ENCODE measurements at regions not wholly inside any gene's neighbourhood (a gene's known extent, or its start where the extent isn't known, plus 50 kb on each side); places are given as distances from the start of the nearest gene placed in this dataset.

- Mint-ChIP-seq H3K36me3 (ENCODE audit: low read depth) (no peaks in the 10 kb centered on the region), H3K4me1 (peaks cover 6% of the 10 kb centered on the region), H3K4me3 (no peak overlapping the region), H3K9me3 (peaks cover 4% of the 10 kb centered on the region), H3K27me3 (ENCODE audit: insufficient read depth) (peaks cover 21% of the 10 kb centered on the region), H3K27ac (peak overlapping the region; percentile 39)
- WGBS, 2 experiments (ENCODE audit: insufficient coverage in 1 of 2, insufficient read length in 1 of 2): 84 to 86% methylated on average over 8 to 15 of the region's 15 CpGs
- DNase-seq: peak; percentile 73
- H3K4me3 ChIP-seq (ENCODE audit: low read length): no peak overlapping the region
- no peaks in the 10 kb centered on the region for H3K4me1 ChIP-seq (ENCODE audit: control insufficient read depth, insufficient read depth, low read length)
- no peak overlapping the region for H3K27ac ChIP-seq (ENCODE audit: low read depth, low read length)
- H3K36me3 ChIP-seq (ENCODE audit: control insufficient read depth, insufficient read depth, low read length): no peaks in the 10 kb centered on the region
- H3K9ac ChIP-seq (ENCODE audit: extremely low read depth, low read length, poor library complexity, severe bottlenecking): no peak overlapping the region
- no peaks in the 10 kb centered on the region for H3K9me3 ChIP-seq (ENCODE audit: control insufficient read depth, low read length)
- H3K27me3 ChIP-seq (ENCODE audit: control insufficient read depth, insufficient read depth, low read length, poor library complexity, severe bottlenecking): no peaks in the 10 kb centered on the region
- TF ChIP-seq, protein P1, sequence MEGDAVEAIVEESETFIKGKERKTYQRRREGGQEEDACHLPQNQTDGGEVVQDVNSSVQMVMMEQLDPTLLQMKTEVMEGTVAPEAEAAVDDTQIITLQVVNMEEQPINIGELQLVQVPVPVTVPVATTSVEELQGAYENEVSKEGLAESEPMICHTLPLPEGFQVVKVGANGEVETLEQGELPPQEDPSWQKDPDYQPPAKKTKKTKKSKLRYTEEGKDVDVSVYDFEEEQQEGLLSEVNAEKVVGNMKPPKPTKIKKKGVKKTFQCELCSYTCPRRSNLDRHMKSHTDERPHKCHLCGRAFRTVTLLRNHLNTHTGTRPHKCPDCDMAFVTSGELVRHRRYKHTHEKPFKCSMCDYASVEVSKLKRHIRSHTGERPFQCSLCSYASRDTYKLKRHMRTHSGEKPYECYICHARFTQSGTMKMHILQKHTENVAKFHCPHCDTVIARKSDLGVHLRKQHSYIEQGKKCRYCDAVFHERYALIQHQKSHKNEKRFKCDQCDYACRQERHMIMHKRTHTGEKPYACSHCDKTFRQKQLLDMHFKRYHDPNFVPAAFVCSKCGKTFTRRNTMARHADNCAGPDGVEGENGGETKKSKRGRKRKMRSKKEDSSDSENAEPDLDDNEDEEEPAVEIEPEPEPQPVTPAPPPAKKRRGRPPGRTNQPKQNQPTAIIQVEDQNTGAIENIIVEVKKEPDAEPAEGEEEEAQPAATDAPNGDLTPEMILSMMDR (conservative IDR thresholded peaks at IDR 0.05): peak; percentile 52
These were observed 71.1 kb upstream of the TMEM97 start for GRCh38 chr17:28247671-28248555.

GRCh38 chr17:28249706-28250105 is 69.3 kb upstream of the TMEM97 start:
- H3K27me3 ChIP-seq (ENCODE audit: control insufficient read depth, insufficient read depth, low read length, poor library complexity, severe bottlenecking): no peaks in the 10 kb centered on the region
- no peaks in the 10 kb centered on the region for H3K36me3 Mint-ChIP-seq (ENCODE audit: low read depth)
- peaks cover 6% of the 10 kb centered on the region for H3K4me1 Mint-ChIP-seq
- no peaks in the 10 kb centered on the region for H3K4me1 ChIP-seq (ENCODE audit: control insufficient read depth, insufficient read depth, low read length)
- no peak overlapping the region for H3K27ac ChIP-seq (ENCODE audit: low read depth, low read length)
- no peak overlapping the region for H3K27ac Mint-ChIP-seq
- H3K27me3 Mint-ChIP-seq (ENCODE audit: insufficient read depth): peaks cover 23% of the 10 kb centered on the region
- H3K9me3 ChIP-seq (ENCODE audit: control insufficient read depth, low read length): no peaks in the 10 kb centered on the region
- WGBS, 2 experiments (ENCODE audit: insufficient coverage in 1 of 2, insufficient read length in 1 of 2): 80 to 99% methylated on average over 1 to 5 of the region's 5 CpGs
- no peak overlapping the region for H3K4me3 Mint-ChIP-seq
- H3K4me3 ChIP-seq (ENCODE audit: low read length): no peak overlapping the region
- TF ChIP-seq, protein P1 (conservative IDR thresholded peaks at IDR 0.05): no peak
- H3K9me3 Mint-ChIP-seq: peaks cover 4% of the 10 kb centered on the region
- H3K36me3 ChIP-seq (ENCODE audit: control insufficient read depth, insufficient read depth, low read length): no peaks in the 10 kb centered on the region
- H3K9ac ChIP-seq (ENCODE audit: extremely low read depth, low read length, poor library complexity, severe bottlenecking): no peak overlapping the region
- no peak for DNase-seq

- Mint-ChIP-seq H3K4me1 (peaks cover 6% of the 10 kb centered on the region), H3K36me3 (ENCODE audit: low read depth) (no peaks in the 10 kb centered on the region), H3K27me3 (ENCODE audit: insufficient read depth) (peaks cover 18% of the 10 kb centered on the region), H3K27ac (no peak overlapping the region), H3K4me3 (no peak overlapping the region), H3K9me3 (peaks cover 4% of the 10 kb centered on the region)
- DNase-seq: no peak
- no peaks in the 10 kb centered on the region for H3K9me3 ChIP-seq (ENCODE audit: control insufficient read depth, low read length)
- no peaks in the 10 kb centered on the region for H3K4me1 ChIP-seq (ENCODE audit: control insufficient read depth, insufficient read depth, low read length)
- H3K27ac ChIP-seq (ENCODE audit: low read depth, low read length): no peak overlapping the region
- no peak overlapping the region for H3K9ac ChIP-seq (ENCODE audit: extremely low read depth, low read length, poor library complexity, severe bottlenecking)
- H3K36me3 ChIP-seq (ENCODE audit: control insufficient read depth, insufficient read depth, low read length): no peaks in the 10 kb centered on the region
- H3K27me3 ChIP-seq (ENCODE audit: control insufficient read depth, insufficient read depth, low read length, poor library complexity, severe bottlenecking): no peaks in the 10 kb centered on the region
- TF ChIP-seq, protein P1 (conservative IDR thresholded peaks at IDR 0.05): no peak
- 86 to 92% methylated on average over 4 to 7 of the region's 7 CpGs for WGBS, 2 experiments (ENCODE audit: insufficient coverage in 1 of 2, insufficient read length in 1 of 2)
- H3K4me3 ChIP-seq (ENCODE audit: low read length): no peak overlapping the region
These were observed 66.6 kb upstream of the TMEM97 start for GRCh38 chr17:28252436-28252835.

Measured in endodermal cell (in vitro differentiated cells).